ENCODE measurements at regions not wholly inside any gene's neighbourhood (a gene's known extent, or its start where the extent isn't known, plus 50 kb on each side); places are given as distances from the start of the nearest gene placed in this dataset.
"Not testable (repeated sequence)": the region's sequence is repeated elsewhere in the genome, so short reads cannot be mapped to it uniquely, and the experiment has no call there.

- Mint-ChIP-seq H3K9me3 (no peaks in the 10 kb centered on the region), H3K4me1 (no peaks in the 10 kb centered on the region), H3K4me3 (no peak overlapping the region), H3K36me3 (ENCODE audit: low read depth) (no peaks in the 10 kb centered on the region), H3K27ac (no peak overlapping the region), H3K27me3 (peaks cover 15% of the 10 kb centered on the region)
- ChIA-PET POLR2A (no interaction called here), CTCF (no interaction called here)
- no peak for DNase-seq
These were observed 81.1 kb upstream of the GPR6 start for GRCh38 chr6:109897025-109897424.

DNA sequence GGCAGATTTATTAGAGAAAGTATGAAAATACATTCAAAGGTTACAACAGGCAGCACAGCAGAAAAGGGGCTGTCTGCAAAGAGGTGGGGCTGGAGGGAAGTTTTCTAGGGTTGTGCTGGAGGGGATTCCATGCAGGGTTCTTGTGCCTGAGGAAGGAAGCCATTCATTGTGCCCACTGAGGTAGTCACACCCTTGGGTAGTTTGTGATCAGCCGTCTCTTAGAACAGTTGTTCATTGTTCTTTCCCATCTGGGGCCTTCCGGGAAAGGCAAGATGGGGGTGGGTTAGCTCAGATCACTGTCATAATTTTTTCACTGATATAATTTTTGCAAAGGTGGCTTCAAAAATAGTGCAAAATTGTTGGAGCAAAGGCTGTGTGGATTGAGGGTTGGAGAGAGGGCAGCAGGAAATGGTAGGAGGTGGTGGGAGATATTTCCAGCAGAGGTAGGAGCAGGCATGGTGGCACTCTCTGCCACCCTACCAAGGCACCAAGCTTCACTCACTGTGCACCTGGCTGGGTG, 80.5 kb upstream of the GPR6 start:
- H3K9me3 Mint-ChIP-seq, result no peaks in the 10 kb centered on the region
- H3K4me3 Mint-ChIP-seq, result no peak overlapping the region
- no peak overlapping the region for H3K27ac Mint-ChIP-seq
- no peaks in the 10 kb centered on the region for H3K4me1 Mint-ChIP-seq
- H3K36me3 Mint-ChIP-seq (ENCODE audit: low read depth), result no peaks in the 10 kb centered on the region
- H3K27me3 Mint-ChIP-seq, result peaks cover 15% of the 10 kb centered on the region
- no peak for DNase-seq
- ChIA-PET CTCF (no interaction called here), POLR2A (no interaction called here)

DNA sequence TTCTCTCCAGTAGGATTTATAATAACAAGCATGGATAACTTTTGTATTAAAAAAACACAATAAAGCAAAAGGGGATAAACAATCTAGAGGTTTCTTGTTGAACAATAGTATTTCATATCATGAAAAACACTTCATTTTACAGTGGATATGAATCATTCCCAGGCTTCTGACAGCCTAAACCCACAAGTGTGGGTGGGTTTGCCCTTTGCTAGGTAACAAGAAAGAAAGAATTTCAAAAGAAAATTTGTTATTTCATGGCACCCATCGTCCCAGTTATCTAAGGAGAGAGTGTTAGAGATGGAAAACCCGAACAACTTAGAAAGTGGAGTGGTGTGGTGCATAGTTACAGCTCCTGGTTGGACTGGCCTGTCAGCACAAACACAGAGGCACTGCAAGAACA, 76.1 kb upstream of the GPR6 start:
- ChIA-PET POLR2A (no interaction called here), CTCF (no interaction called here)
- no peak overlapping the region for H3K27ac Mint-ChIP-seq
- H3K4me1 Mint-ChIP-seq, result no peaks in the 10 kb centered on the region
- no peak for DNase-seq
- H3K9me3 Mint-ChIP-seq, result no peaks in the 10 kb centered on the region
- no peak overlapping the region for H3K4me3 Mint-ChIP-seq
- peaks cover 25% of the 10 kb centered on the region for H3K27me3 Mint-ChIP-seq
- H3K36me3 Mint-ChIP-seq (ENCODE audit: low read depth), result no peaks in the 10 kb centered on the region

DNA sequence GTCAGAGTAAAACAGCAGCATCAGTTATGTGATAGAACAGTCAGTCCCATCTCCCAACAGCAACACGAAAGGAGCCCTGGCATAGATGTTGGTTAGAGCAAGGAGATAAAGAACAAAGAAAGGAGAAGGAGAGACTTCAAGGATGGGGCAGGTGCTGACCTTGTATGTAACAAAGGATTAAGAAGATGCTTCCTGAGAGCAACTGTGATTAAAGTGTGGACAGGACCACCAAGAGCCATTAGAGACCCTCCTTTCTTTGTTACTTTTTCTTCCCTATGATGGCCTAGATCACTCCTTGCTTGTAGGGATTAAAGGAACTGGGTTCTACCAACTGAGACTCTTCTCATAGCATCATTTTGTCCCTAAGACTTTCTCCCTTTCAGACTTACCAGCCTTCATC, 75.2 kb upstream of the GPR6 start:
- H3K27ac Mint-ChIP-seq, result no peak overlapping the region
- H3K9me3 Mint-ChIP-seq, result no peaks in the 10 kb centered on the region
- H3K4me1 Mint-ChIP-seq, result no peaks in the 10 kb centered on the region
- CTCF ChIA-PET, result no interaction called here
- POLR2A ChIA-PET, result no interaction called here
- no peak overlapping the region for H3K4me3 Mint-ChIP-seq
- H3K36me3 Mint-ChIP-seq (ENCODE audit: low read depth), result no peaks in the 10 kb centered on the region
- H3K27me3 Mint-ChIP-seq, result peaks cover 23% of the 10 kb centered on the region
- no peak for DNase-seq

DNA sequence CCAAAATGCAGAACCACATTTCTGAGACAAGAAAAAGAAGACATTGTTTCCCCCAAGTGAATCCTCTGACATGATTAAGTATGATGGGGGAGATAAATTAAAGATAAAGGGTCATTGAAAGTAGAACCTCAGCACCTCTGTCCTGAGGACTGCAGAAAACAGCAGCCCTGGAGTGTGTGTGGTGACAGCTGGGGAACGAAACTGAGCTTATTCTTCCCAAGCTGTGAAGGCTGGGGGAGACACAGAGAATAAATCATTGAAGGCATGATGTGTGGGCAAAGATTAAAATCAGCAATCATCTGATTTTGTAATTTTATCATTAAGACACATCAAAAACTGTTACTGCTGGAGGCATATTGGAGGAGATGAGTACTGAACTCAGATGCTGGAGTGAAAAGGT, 67.5 kb upstream of the GPR6 start:
- H3K27ac Mint-ChIP-seq, result no peak overlapping the region
- H3K4me1 Mint-ChIP-seq, result no peaks in the 10 kb centered on the region
- H3K4me3 Mint-ChIP-seq, result no peak overlapping the region
- CTCF ChIA-PET, result no interaction called here
- no peak for DNase-seq
- POLR2A ChIA-PET, result no interaction called here
- H3K27me3 Mint-ChIP-seq, result peaks cover 7% of the 10 kb centered on the region
- no peaks in the 10 kb centered on the region for H3K36me3 Mint-ChIP-seq (ENCODE audit: low read depth)
- H3K9me3 Mint-ChIP-seq, result no peaks in the 10 kb centered on the region

DNA sequence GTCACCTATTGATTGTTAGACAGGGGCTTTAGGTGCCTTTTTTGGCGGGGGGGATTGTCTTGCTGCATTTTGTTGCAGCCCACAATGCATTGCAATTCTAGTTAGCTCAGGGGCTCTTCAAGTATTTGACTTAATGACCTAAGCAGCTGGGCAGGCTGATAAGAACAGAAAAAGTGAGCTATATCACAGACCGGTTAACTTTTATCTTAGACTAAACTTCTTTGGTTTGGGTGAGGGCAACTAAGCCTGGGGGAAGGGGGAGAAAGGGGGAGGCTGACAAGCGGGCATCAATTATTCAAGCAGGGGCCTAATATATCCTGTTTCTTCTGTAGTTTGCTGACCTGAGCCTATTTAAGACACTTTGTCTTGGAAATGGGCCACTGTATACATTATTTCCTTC, 66.0 kb upstream of the GPR6 start:
- Mint-ChIP-seq H3K4me1 (no peaks in the 10 kb centered on the region), H3K27me3 (peaks cover 2% of the 10 kb centered on the region), H3K36me3 (ENCODE audit: low read depth) (no peaks in the 10 kb centered on the region), H3K27ac (no peak overlapping the region), H3K4me3 (no peak overlapping the region), H3K9me3 (no peaks in the 10 kb centered on the region)
- no peak for DNase-seq
- POLR2A ChIA-PET, result no interaction called here
- CTCF ChIA-PET, result no interaction called here

DNA sequence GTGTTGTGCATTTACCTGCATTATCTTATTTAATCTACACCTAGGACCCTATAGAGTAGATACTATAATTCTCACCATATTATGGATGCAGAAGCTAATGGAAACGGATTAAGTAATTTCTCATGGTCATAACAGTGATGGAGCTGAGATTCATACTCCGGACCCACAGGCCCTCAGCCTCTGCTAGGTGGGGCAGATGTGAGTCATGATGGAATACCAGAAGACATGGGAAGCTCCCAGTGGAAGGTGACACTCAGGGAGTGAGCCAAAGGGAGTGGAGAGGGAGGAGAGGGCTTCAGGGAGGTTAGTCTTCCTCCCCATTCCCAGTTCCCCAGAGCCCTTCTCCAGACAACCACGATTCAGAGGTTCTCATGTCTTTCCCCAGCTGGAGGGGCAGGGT, 65.2 kb upstream of the GPR6 start:
- Mint-ChIP-seq H3K4me1 (no peaks in the 10 kb centered on the region), H3K4me3 (no peak overlapping the region), H3K9me3 (no peaks in the 10 kb centered on the region), H3K27me3 (peaks cover 2% of the 10 kb centered on the region), H3K27ac (no peak overlapping the region), H3K36me3 (ENCODE audit: low read depth) (no peaks in the 10 kb centered on the region)
- CTCF ChIA-PET, result no interaction called here
- DNase-seq, result no peak
- POLR2A ChIA-PET, result no interaction called here

DNA sequence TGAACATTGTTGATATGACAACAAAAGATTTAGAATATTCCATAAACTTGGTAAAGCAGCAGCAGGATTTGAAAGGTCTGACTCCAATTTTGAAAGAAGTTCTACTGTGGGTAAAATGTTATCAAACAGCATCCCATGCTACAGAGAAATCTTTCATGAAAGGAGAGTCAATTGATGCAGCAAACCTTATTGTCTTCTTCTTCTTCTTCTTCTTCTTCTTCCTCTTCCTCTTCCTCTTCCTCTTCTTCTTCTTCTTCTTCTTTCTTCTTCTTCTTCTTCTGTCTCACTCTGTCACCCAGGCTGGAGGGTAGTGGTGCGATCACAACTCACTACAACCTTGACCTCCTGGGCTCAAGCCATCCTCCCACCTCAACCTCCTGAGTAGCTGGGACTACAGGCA, 62.4 kb upstream of the GPR6 start:
- ChIA-PET CTCF (interaction anchor here (0.6 kb wide), 2 partner anchors 79 to 153 kb away, joined by 3 to 5 read pairs; no protein-coding TSS in a partner anchor), POLR2A (interaction anchor here (0.6 kb wide), 1 partner anchor 46 kb away, joined by 5 read pairs; no protein-coding TSS in a partner anchor)
- not testable (repeated sequence) for H3K9me3 Mint-ChIP-seq; H3K27me3 Mint-ChIP-seq; H3K4me3 Mint-ChIP-seq; H3K4me1 Mint-ChIP-seq; DNase-seq; H3K27ac Mint-ChIP-seq; H3K36me3 Mint-ChIP-seq (ENCODE audit: low read depth)

DNA sequence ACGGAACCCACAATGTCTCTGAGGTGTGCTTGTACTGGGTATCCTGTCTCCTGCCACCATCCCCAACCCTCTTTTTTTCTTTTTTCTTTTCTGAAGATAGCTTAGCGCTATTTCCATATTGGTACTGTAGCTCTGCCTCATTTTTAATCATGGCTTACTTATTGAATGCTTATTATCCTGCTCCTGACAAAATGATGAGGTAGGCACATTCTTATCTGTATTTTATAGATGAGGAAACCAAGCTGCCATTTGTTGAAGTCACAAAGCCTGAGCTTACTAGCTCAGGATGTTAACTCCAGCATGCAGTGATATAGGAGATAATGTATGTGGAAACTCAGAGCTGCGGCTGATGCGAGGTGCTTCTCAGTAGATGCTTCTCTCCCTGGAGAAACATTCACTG, 61.4 kb upstream of the GPR6 start:
- CTCF ChIA-PET, result interaction anchor here (0.6 kb wide), 1 partner anchor 199 kb away, joined by 3 read pairs; no protein-coding TSS in a partner anchor
- DNase-seq, result no peak
- Mint-ChIP-seq H3K9me3 (no peaks in the 10 kb centered on the region), H3K4me3 (no peak overlapping the region), H3K27me3 (no peaks in the 10 kb centered on the region), H3K27ac (no peak overlapping the region), H3K4me1 (no peaks in the 10 kb centered on the region), H3K36me3 (ENCODE audit: low read depth) (no peaks in the 10 kb centered on the region)
- POLR2A ChIA-PET, result no interaction called here

GRCh38 chr6:109918227-109918626, 59.9 kb upstream of the GPR6 start:
- Mint-ChIP-seq H3K27me3 (peaks cover 2% of the 10 kb centered on the region), H3K36me3 (ENCODE audit: low read depth) (no peaks in the 10 kb centered on the region)

GRCh38 chr6:109920911-109921310, 57.2 kb upstream of the GPR6 start:
- no peak for DNase-seq
- H3K4me3 Mint-ChIP-seq, result no peak overlapping the region
- no peaks in the 10 kb centered on the region for H3K4me1 Mint-ChIP-seq
- ChIA-PET POLR2A (no interaction called here), CTCF (interaction anchor here (0.6 kb wide), 1 partner anchor 348 kb away, joined by 3 read pairs; no protein-coding TSS in a partner anchor)
- H3K36me3 Mint-ChIP-seq (ENCODE audit: low read depth), result no peaks in the 10 kb centered on the region
- peaks cover 2% of the 10 kb centered on the region for H3K27me3 Mint-ChIP-seq
- H3K9me3 Mint-ChIP-seq, result no peaks in the 10 kb centered on the region
- H3K27ac Mint-ChIP-seq, result no peak overlapping the region

More at GRCh38 chr6:109918227-109918626, 59.9 kb upstream of the GPR6 start:
- Mint-ChIP-seq H3K4me3 (no peak overlapping the region), H3K9me3 (no peaks in the 10 kb centered on the region), H3K4me1 (no peaks in the 10 kb centered on the region), H3K27ac (no peak overlapping the region)
- CTCF ChIA-PET, result no interaction called here
- POLR2A ChIA-PET, result no interaction called here
- DNase-seq, result no peak

GRCh38 chr6:109922851-109923250, 55.3 kb upstream of the GPR6 start:
- Mint-ChIP-seq H3K4me1 (no peaks in the 10 kb centered on the region), H3K9me3 (no peaks in the 10 kb centered on the region), H3K36me3 (ENCODE audit: low read depth) (no peaks in the 10 kb centered on the region), H3K4me3 (no peak overlapping the region), H3K27ac (no peak overlapping the region), H3K27me3 (peaks cover 2% of the 10 kb centered on the region)
- DNase-seq, result no peak
- ChIA-PET CTCF (no interaction called here), POLR2A (no interaction called here)

DNA sequence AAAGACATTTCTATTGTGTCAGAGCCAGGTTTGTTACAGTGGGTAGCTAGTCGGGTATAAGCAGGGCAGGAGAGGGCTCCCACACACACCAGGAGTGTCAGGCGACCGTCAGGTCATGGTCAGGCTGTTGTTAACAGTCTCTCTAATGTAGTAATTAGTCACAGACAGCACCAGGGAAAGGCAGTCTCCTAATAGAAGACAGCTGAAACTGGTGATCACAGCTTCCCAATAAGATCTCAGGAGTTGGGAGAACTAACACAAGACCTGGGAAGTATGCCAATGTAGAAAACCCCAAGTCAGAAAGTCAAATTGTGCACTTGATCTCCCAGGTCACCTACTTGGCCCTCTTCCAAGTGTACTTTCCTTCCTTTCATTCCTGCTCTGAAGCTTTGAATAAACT, 53.0 kb upstream of the GPR6 start:
- no peak overlapping the region for H3K4me3 Mint-ChIP-seq
- POLR2A ChIA-PET, result no interaction called here
- no peaks in the 10 kb centered on the region for H3K4me1 Mint-ChIP-seq
- CTCF ChIA-PET, result no interaction called here
- no peak for DNase-seq
- no peaks in the 10 kb centered on the region for H3K36me3 Mint-ChIP-seq (ENCODE audit: low read depth)
- H3K9me3 Mint-ChIP-seq, result no peaks in the 10 kb centered on the region
- H3K27ac Mint-ChIP-seq, result no peak overlapping the region
- peaks cover 2% of the 10 kb centered on the region for H3K27me3 Mint-ChIP-seq

- no peaks in the 10 kb centered on the region for H3K4me1 Mint-ChIP-seq
- CTCF ChIA-PET, result no interaction called here
- H3K36me3 Mint-ChIP-seq (ENCODE audit: low read depth), result no peaks in the 10 kb centered on the region
- no peak for DNase-seq
- H3K4me3 Mint-ChIP-seq, result no peak overlapping the region
- no peak overlapping the region for H3K27ac Mint-ChIP-seq
- H3K9me3 Mint-ChIP-seq, result no peaks in the 10 kb centered on the region
- POLR2A ChIA-PET, result no interaction called here
- peaks cover 2% of the 10 kb centered on the region for H3K27me3 Mint-ChIP-seq
These were observed 51.1 kb upstream of the GPR6 start for GRCh38 chr6:109927052-109927451.

All from activated CD4-positive, alpha-beta T cell treated with anti-CD3 and anti-CD28 coated beads, Interleukin-2, amount 10 ng/mL, durations not matched to agents 7 days and 5 days (primary cell).